ENCODE measurements at regions not wholly inside any gene's neighbourhood (a gene's known extent, or its start where the extent isn't known, plus 50 kb on each side); places are given as distances from the start of the nearest gene placed in this dataset.

DNA sequence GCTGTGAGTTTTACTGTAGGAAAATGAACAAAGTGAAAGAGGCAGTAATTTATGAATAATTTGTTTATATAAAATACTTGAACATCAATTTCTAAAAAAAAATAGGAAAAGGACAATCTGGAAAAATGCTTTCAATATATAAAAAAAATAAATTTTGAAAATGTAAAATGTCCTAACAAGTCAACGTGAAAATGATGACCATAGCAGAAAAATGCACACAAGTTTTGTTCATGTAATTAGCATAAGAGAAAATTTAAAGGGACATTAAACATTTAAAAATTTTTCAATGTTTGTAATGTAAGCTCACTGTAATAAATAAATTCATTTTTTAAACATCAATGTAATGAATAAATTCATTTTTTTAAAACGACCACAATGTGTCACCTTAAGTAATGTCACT lies 214.8 kb upstream of the ATXN7L3B start:
- no peak overlapping the region for H3K4ac ChIP-seq (replicated peaks; ENCODE audit: insufficient read length, low read depth, low read length)
- H2BK15ac ChIP-seq (ENCODE audit: low read length), result no peak overlapping the region
- POLR2A ChIA-PET (ENCODE audit: partially characterized antibody), result no interaction called here
- no peak overlapping the region for H2BK12ac ChIP-seq (ENCODE audit: low read depth, low read length)
- H3K23ac ChIP-seq (ENCODE audit: insufficient read length), result no peak overlapping the region
- H3K27me3 ChIP-seq (replicated peaks in 1 of 4; ENCODE audit: control insufficient read depth in 3 of 4, extremely low read depth in 1 of 4, insufficient read depth in 3 of 4, low read length in 3 of 4), result no peaks in the 10 kb centered on the region
- H3K27ac ChIP-seq (ENCODE audit: low read depth, low read length), result no peak overlapping the region
- H3K36me3 ChIP-seq (ENCODE audit: control insufficient read depth in 2 of 4, insufficient read depth in 4 of 4, low read length in 3 of 4), result no peaks in the 10 kb centered on the region
- H2BK120ac ChIP-seq (replicated peaks; ENCODE audit: low read depth, low read length), result no peak overlapping the region
- H3K9me3 ChIP-seq (ENCODE audit: insufficient read depth in 2 of 2, low read depth in 1 of 2, low read length in 1 of 2), result no peaks in the 10 kb centered on the region
- H3K14ac ChIP-seq (ENCODE audit: insufficient read length), result no peak overlapping the region
- FAIRE-seq (no peak), DNase-seq (ENCODE audit: low read depth in 1 of 2, low spot score in 2 of 2) (no peak)
- peaks cover 0 to 4% (median 0%) of the 10 kb centered on the region in 4 experiments; a peak in 1 of 7 replicates for H3K4me1 ChIP-seq (replicated peaks in 1 of 4; ENCODE audit: control insufficient read depth in 3 of 4, insufficient read depth in 4 of 4, low read length in 3 of 4)
- no peak overlapping the region for H2BK5ac ChIP-seq (ENCODE audit: low read depth, low read length)
- WGBS, 2 experiments (ENCODE audit: extremely low coverage in 1 of 2, insufficient coverage in 1 of 2, insufficient read length in 1 of 2, insufficient replicate concordance in 2 of 2, low coverage in 1 of 2, low lambda C conversion rate in 2 of 2, missing lambda C conversion rate in 1 of 2), result 85% methylated on average over 2 of the region's 2 CpGs; no CpG with 5 or more reads in 1 of the 2 experiments
- H3K18ac ChIP-seq (ENCODE audit: extremely low read depth, low read length), result no peak overlapping the region
- no peak overlapping the region for H4K8ac ChIP-seq (ENCODE audit: extremely low read depth, insufficient read depth, low read length)
- no peak overlapping the region for H3K4me3 ChIP-seq (ENCODE audit: extremely low read depth in 1 of 4, insufficient read depth in 2 of 4, low read depth in 3 of 4, low read length in 4 of 4)
- no peak overlapping the region for H2AK5ac ChIP-seq (ENCODE audit: low read depth, low read length)
- no peaks in the 10 kb centered on the region for H3K79me2 ChIP-seq (ENCODE audit: control insufficient read depth in 1 of 2, insufficient read depth in 2 of 2, low read length in 2 of 2)
- H3K56ac ChIP-seq (replicated peaks; ENCODE audit: insufficient read length, low read depth, low read length), result no peak overlapping the region
- H4K20me1 ChIP-seq (replicated peaks in 1 of 2; ENCODE audit: control insufficient read depth in 1 of 2, insufficient read depth in 2 of 2, low read length in 2 of 2), result no peaks in the 10 kb centered on the region
- no peak overlapping the region for H2AFZ ChIP-seq (ENCODE audit: low read length)
- no peak overlapping the region for H4K5ac ChIP-seq (ENCODE audit: insufficient read length, low read depth, low read length)
- H3K79me1 ChIP-seq (ENCODE audit: low read depth, low read length), result no peaks in the 10 kb centered on the region
- H3K9ac ChIP-seq (replicated peaks in 1 of 4; ENCODE audit: extremely low read depth in 1 of 4, low read depth in 3 of 4, low read length in 3 of 4), result no peak overlapping the region
- H2BK20ac ChIP-seq (ENCODE audit: low read length), result no peak overlapping the region
- TF ChIP-seq, protein P1, sequence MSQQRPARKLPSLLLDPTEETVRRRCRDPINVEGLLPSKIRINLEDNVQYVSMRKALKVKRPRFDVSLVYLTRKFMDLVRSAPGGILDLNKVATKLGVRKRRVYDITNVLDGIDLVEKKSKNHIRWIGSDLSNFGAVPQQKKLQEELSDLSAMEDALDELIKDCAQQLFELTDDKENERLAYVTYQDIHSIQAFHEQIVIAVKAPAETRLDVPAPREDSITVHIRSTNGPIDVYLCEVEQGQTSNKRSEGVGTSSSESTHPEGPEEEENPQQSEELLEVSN (IDR thresholded peaks at IDR 0.05), result no peak
- no peak for TF ChIP-seq SP2 (IDR thresholded peaks at IDR 0.05; ENCODE audit: low read length)
- TF ChIP-seq SAP30 (IDR thresholded peaks at IDR 0.05; ENCODE audit: insufficient read depth, insufficient replicate concordance, low read length), result no peak
- TF ChIP-seq KDM1A (IDR thresholded peaks at IDR 0.05; ENCODE audit: borderline replicate concordance, low read length), result no peak
- TF ChIP-seq, protein P2, sequence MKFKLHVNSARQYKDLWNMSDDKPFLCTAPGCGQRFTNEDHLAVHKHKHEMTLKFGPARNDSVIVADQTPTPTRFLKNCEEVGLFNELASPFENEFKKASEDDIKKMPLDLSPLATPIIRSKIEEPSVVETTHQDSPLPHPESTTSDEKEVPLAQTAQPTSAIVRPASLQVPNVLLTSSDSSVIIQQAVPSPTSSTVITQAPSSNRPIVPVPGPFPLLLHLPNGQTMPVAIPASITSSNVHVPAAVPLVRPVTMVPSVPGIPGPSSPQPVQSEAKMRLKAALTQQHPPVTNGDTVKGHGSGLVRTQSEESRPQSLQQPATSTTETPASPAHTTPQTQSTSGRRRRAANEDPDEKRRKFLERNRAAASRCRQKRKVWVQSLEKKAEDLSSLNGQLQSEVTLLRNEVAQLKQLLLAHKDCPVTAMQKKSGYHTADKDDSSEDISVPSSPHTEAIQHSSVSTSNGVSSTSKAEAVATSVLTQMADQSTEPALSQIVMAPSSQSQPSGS (IDR thresholded peaks at IDR 0.05; ENCODE audit: low read length), result no peak
- TF ChIP-seq SP1 (IDR thresholded peaks at IDR 0.05; ENCODE audit: low read depth, low read length), result no peak
- no peak for TF ChIP-seq GABPA (IDR thresholded peaks at IDR 0.05; ENCODE audit: borderline replicate concordance, insufficient read depth, low read length)
- no peak for TF ChIP-seq BCL11A (IDR thresholded peaks at IDR 0.05; ENCODE audit: low read depth in 2 of 2, low read length in 2 of 2)
- no peak for TF ChIP-seq SUZ12 (IDR thresholded peaks at IDR 0.05; ENCODE audit: low read length)
- no peak for TF ChIP-seq CBX8 (IDR thresholded peaks at IDR 0.05; ENCODE audit: borderline replicate concordance, low read depth, low read length)
- no peak for TF ChIP-seq CHD1 (IDR thresholded peaks at IDR 0.05; ENCODE audit: low read depth, low read length)
- no peak for TF ChIP-seq TAF7 (optimal IDR thresholded peaks at IDR 0.05; ENCODE audit: borderline replicate concordance, low read depth, low read length)
- H3K23me2 ChIP-seq (ENCODE audit: low read depth, low read length), result no peaks in the 10 kb centered on the region
- no peak overlapping the region for H3K4me2 ChIP-seq (ENCODE audit: insufficient read depth in 1 of 2, low read depth in 2 of 2, low read length in 2 of 2)
- no peak overlapping the region for H4K91ac ChIP-seq (replicated peaks; ENCODE audit: insufficient read length, low read length)
- CTCF ChIA-PET (ENCODE audit: partially characterized antibody), result no interaction called here

Data from H1 (cell line).